Testis (tissue), 2 donors: ENCODE measurements at regions not wholly inside any gene's neighbourhood (a gene's known extent, or its start where the extent isn't known, plus 50 kb on each side); places are given as distances from the start of the nearest gene placed in this dataset.

ENCODE experiments used
- CTCF ChIP-seq, 3 experiments: fragments of 450-650 bp in 2 of 3; fragments of 200-600 bp in 1 of 3; sonication (generic) in 1 of 3; IDR thresholded peaks; one replicate each; pipeline ENCODE4 v1.5.1; 2016 to 2019; ENCODE audit warnings: antibody characterized with exemption in 3 of 3, mild to moderate bottlenecking in 2 of 3, moderate library complexity in 1 of 3
- POLR2A ChIP-seq: fragments of 450-650 bp; IDR thresholded peaks from one replicate; pipeline ENCODE4 v1.6.1; 2017; ENCODE audit warnings: antibody characterized with exemption, mild to moderate bottlenecking, moderate library complexity

DNA sequence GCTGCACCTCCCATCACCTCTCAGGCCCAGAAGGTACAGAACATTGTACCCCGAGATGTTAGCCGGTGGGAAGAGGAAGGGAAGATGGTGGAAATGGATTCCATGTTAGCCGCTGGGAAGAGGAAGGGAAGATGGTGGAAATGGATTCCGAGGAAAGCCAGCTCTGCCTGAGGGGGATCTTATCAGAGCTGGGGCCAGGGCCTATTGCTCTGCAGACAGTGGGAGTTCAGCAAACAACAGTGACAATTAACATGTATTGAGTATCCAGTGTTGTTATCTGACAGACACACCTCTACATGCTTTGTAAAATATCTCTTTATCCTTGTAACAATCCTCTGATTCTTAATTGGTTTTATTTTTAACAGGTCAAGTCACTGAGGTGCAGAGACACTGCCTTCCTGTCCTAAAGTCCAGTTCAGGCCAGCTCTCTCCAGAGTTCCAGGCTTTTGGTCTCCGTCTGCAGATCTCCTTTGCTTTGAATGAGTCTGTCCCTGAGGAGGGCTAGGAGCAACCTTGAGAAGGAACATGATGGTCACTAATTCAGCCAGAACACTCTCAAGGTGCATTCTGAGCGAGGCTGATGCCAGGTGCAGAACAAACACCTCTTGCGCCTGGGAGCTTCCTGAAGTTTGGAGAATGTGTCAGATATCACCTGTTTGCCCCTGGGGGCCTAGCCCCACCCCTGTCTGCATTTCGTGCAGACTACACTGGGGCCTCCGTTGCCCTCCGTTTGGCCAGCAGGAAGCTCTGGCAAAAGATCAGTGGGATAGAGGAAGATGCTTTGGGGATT, 82.4 kb upstream of the PODXL start:
- TF ChIP-seq CTCF (IDR thresholded peaks at IDR 0.05) (no peak), POLR2A (no peak)
